ENCODE measurements at regions not wholly inside any gene's neighbourhood (a gene's known extent, or its start where the extent isn't known, plus 50 kb on each side); places are given as distances from the start of the nearest gene placed in this dataset.

DNA sequence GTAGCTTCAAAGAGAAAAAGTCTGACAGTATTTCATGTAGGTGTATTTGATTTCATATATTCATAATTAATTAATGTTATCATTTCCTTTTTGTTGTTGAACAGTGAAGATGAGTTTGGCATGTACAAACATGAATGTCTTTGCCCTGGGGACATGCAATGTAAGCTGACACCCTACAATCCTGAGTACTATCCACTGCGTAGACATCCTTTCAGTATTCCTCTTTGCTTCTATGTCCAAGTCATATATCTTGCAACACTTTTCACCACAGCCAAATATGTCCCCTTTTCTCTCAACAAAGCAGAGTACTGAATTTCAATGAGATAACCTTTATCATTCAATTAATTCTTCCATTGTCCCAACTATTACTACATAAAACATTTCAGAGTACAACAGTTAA, 93.6 kb downstream of the GPR37 start:
- TF ChIP-seq YY1 (IDR thresholded peaks at IDR 0.05; ENCODE audit: low read depth): no peak
- TF ChIP-seq, protein P1, sequence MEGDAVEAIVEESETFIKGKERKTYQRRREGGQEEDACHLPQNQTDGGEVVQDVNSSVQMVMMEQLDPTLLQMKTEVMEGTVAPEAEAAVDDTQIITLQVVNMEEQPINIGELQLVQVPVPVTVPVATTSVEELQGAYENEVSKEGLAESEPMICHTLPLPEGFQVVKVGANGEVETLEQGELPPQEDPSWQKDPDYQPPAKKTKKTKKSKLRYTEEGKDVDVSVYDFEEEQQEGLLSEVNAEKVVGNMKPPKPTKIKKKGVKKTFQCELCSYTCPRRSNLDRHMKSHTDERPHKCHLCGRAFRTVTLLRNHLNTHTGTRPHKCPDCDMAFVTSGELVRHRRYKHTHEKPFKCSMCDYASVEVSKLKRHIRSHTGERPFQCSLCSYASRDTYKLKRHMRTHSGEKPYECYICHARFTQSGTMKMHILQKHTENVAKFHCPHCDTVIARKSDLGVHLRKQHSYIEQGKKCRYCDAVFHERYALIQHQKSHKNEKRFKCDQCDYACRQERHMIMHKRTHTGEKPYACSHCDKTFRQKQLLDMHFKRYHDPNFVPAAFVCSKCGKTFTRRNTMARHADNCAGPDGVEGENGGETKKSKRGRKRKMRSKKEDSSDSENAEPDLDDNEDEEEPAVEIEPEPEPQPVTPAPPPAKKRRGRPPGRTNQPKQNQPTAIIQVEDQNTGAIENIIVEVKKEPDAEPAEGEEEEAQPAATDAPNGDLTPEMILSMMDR (IDR thresholded peaks at IDR 0.05): no peak
- TF ChIP-seq, protein P2, sequence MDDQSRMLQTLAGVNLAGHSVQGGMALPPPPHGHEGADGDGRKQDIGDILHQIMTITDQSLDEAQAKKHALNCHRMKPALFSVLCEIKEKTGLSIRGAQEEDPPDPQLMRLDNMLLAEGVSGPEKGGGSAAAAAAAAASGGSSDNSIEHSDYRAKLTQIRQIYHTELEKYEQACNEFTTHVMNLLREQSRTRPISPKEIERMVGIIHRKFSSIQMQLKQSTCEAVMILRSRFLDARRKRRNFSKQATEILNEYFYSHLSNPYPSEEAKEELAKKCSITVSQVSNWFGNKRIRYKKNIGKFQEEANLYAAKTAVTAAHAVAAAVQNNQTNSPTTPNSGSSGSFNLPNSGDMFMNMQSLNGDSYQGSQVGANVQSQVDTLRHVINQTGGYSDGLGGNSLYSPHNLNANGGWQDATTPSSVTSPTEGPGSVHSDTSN (IDR thresholded peaks at IDR 0.05): no peak
- TF ChIP-seq, protein P3, sequence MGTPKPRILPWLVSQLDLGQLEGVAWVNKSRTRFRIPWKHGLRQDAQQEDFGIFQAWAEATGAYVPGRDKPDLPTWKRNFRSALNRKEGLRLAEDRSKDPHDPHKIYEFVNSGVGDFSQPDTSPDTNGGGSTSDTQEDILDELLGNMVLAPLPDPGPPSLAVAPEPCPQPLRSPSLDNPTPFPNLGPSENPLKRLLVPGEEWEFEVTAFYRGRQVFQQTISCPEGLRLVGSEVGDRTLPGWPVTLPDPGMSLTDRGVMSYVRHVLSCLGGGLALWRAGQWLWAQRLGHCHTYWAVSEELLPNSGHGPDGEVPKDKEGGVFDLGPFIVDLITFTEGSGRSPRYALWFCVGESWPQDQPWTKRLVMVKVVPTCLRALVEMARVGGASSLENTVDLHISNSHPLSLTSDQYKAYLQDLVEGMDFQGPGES (IDR thresholded peaks at IDR 0.05; ENCODE audit: low read depth, low read length): no peak
- no peak for TF ChIP-seq GABPA (IDR thresholded peaks at IDR 0.05; ENCODE audit: low read depth)
- TF ChIP-seq EP300 (IDR thresholded peaks at IDR 0.05; ENCODE audit: borderline replicate concordance in 1 of 2, low read depth in 1 of 2, low read length in 1 of 2): no peak
- no peak for TF ChIP-seq RAD21 (IDR thresholded peaks at IDR 0.05; ENCODE audit: low read length)
- TF ChIP-seq, protein P4, sequence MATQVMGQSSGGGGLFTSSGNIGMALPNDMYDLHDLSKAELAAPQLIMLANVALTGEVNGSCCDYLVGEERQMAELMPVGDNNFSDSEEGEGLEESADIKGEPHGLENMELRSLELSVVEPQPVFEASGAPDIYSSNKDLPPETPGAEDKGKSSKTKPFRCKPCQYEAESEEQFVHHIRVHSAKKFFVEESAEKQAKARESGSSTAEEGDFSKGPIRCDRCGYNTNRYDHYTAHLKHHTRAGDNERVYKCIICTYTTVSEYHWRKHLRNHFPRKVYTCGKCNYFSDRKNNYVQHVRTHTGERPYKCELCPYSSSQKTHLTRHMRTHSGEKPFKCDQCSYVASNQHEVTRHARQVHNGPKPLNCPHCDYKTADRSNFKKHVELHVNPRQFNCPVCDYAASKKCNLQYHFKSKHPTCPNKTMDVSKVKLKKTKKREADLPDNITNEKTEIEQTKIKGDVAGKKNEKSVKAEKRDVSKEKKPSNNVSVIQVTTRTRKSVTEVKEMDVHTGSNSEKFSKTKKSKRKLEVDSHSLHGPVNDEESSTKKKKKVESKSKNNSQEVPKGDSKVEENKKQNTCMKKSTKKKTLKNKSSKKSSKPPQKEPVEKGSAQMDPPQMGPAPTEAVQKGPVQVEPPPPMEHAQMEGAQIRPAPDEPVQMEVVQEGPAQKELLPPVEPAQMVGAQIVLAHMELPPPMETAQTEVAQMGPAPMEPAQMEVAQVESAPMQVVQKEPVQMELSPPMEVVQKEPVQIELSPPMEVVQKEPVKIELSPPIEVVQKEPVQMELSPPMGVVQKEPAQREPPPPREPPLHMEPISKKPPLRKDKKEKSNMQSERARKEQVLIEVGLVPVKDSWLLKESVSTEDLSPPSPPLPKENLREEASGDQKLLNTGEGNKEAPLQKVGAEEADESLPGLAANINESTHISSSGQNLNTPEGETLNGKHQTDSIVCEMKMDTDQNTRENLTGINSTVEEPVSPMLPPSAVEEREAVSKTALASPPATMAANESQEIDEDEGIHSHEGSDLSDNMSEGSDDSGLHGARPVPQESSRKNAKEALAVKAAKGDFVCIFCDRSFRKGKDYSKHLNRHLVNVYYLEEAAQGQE (IDR thresholded peaks at IDR 0.05; ENCODE audit: low read depth, low read length): no peak
- TF ChIP-seq POLR2AphosphoS5 (IDR thresholded peaks at IDR 0.05; ENCODE audit: low read depth, low read length): no peak
- TF ChIP-seq RCOR1 (IDR thresholded peaks at IDR 0.05; ENCODE audit: low read length): no peak
- TF ChIP-seq, protein P5, sequence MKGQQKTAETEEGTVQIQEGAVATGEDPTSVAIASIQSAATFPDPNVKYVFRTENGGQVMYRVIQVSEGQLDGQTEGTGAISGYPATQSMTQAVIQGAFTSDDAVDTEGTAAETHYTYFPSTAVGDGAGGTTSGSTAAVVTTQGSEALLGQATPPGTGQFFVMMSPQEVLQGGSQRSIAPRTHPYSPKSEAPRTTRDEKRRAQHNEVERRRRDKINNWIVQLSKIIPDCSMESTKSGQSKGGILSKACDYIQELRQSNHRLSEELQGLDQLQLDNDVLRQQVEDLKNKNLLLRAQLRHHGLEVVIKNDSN (IDR thresholded peaks at IDR 0.05; ENCODE audit: borderline replicate concordance, low read depth): no peak
- TF ChIP-seq, protein P6, sequence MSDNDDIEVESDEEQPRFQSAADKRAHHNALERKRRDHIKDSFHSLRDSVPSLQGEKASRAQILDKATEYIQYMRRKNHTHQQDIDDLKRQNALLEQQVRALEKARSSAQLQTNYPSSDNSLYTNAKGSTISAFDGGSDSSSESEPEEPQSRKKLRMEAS (IDR thresholded peaks at IDR 0.05; ENCODE audit: low read depth): no peak

All from SK-N-SH (cell line).